ENCODE measurements at regions not wholly inside any gene's neighbourhood (a gene's known extent, or its start where the extent isn't known, plus 50 kb on each side); places are given as distances from the start of the nearest gene placed in this dataset.
A peak's percentile ranks its signal among the peaks of the same experiment; 100 is the strongest.

DNA sequence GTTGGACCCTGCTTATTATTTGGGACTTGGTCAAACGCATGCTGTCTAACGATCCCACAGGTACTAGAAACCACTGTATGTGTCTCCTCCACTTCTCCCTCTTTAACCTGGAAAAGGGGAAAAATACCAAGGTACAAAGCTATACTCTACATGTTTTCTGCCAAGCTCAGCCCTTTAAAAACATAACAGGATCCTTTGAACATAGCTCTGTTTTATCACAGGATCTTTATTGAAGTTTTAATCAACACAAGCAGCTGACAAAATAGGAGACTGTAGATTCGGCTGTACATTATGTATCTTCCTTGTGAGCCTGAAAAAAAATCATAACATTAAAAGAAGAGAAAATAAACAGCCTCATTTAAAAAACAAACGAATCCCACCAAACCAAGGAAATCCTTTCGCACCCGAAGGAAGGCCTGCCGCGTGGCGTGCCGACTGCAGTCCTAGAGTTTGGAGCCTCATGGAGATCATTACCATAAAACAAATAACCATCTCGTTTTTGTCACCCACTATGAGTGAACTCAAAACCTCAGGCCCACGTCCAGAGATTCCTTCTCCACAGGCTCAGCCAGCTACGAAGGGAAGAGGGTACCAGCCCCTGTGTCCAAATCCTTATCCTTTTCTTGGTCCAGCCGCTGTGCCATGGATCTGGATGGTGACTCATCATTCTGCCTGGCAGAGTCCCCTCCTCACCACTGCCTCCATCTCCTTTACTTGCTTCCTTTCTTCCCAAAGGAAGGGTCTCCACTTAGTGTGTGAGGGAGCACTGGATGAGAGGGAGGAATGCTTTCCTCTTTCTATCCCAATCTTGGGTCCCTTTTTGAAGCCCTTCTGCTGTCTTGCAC, 651.1 kb downstream of the CCDC171 start:
- Histone ChIP-seq H3K9me3 (no peaks in the 10 kb centered on the region), H3K4me3 (no peak overlapping the region), H3K36me3 (no peaks in the 10 kb centered on the region), H3K27ac (no peak overlapping the region), H3K4me1 (no peaks in the 10 kb centered on the region), H3K27me3 (no peaks in the 10 kb centered on the region)
- TF ChIP-seq, protein P1, sequence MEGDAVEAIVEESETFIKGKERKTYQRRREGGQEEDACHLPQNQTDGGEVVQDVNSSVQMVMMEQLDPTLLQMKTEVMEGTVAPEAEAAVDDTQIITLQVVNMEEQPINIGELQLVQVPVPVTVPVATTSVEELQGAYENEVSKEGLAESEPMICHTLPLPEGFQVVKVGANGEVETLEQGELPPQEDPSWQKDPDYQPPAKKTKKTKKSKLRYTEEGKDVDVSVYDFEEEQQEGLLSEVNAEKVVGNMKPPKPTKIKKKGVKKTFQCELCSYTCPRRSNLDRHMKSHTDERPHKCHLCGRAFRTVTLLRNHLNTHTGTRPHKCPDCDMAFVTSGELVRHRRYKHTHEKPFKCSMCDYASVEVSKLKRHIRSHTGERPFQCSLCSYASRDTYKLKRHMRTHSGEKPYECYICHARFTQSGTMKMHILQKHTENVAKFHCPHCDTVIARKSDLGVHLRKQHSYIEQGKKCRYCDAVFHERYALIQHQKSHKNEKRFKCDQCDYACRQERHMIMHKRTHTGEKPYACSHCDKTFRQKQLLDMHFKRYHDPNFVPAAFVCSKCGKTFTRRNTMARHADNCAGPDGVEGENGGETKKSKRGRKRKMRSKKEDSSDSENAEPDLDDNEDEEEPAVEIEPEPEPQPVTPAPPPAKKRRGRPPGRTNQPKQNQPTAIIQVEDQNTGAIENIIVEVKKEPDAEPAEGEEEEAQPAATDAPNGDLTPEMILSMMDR (IDR thresholded peaks at IDR 0.05): no peak
- TF ChIP-seq POLR2A (IDR thresholded peaks at IDR 0.05): no peak
- intact Hi-C loops (cut with DNase I): no loop called here
- 73% methylated on average over 14 of the region's 14 CpGs for whole genome bisulfite sequencing (ENCODE audit: insufficient coverage, low coverage, low lambda C conversion rate, missing lambda C conversion rate)
- ATAC-seq (no peak), DNase-seq (no peak)

DNA sequence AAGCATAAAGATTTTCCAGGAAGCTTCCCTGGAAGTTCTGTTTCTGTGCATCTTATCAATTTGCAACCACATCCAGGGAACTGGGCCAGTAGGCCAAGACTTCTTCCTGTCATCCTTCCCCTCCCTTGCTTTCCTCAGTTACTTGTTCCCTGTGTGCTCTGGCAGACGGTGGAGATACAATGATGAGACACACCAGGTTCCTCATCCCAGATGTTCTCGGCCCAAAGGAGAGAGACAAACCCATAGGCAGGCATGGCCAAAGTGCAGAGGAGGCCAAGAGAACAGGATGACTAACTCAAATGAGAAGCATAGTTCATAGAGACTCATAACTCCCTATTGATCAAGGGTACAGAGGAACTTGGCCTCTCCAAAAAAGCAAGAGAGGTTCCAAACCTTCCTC, 652.6 kb downstream of the CCDC171 start:
- WGBS (ENCODE audit: insufficient coverage, low coverage, low lambda C conversion rate, missing lambda C conversion rate): 88% methylated on average over 1 of the region's 2 CpGs
- intact Hi-C loops (cut with DNase I): no loop called here
- Histone ChIP-seq H3K27ac (no peak overlapping the region), H3K4me1 (no peaks in the 10 kb centered on the region), H3K27me3 (no peaks in the 10 kb centered on the region), H3K4me3 (no peak overlapping the region), H3K36me3 (no peaks in the 10 kb centered on the region), H3K9me3 (no peaks in the 10 kb centered on the region)
- no peak for ATAC-seq
- no peak for TF ChIP-seq POLR2A (IDR thresholded peaks at IDR 0.05)
- TF ChIP-seq, protein P1 (IDR thresholded peaks at IDR 0.05): no peak
- DNase-seq: no peak

DNA sequence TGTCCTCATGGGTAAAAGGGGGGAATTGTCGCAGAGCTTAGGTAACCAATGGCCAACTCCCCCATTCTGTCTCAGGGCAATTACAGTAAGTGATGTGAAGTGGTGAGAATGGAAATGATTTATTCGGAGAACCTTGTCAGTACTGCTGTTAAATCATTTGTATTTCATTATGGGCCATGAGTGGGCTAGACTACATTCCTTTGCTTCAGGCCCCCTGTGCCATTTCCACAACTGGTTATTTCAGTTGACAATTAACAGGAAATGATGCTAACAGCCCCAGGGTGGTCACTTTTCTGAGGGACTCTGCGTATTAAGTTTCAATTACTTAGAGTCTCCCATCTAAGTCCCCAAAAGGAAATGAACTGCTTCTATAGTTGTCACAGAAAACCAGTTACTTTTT, 653.7 kb downstream of the CCDC171 start:
- intact Hi-C loops (cut with DNase I): no loop called here

DNA sequence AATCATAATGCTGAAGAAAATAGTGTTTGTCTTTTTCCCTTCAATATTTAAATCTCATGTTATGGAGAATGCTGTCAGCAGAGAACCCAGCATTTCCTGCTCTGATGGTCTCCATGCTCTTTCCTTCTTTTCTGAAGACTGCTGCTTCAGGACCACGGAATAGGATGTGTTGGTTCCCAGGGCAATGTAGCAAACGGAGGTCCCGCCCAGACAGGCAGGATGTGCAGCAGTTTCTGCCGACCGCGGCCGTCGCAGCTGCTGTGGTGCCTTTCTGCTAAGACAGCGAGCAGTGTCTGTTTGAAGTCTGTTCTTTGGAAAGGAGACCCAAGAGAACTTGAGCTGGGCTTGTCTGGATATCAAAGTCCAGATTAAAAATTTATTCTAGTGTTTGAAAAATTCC, 654.3 kb downstream of the CCDC171 start:
- H3K36me3 ChIP-seq: no peaks in the 10 kb centered on the region
- intact Hi-C loops (cut with DNase I): no loop called here
- no peak overlapping the region for H3K4me3 ChIP-seq
- no peaks in the 10 kb centered on the region for H3K4me1 ChIP-seq
- no peak for TF ChIP-seq POLR2A (IDR thresholded peaks at IDR 0.05)
- TF ChIP-seq, protein P1 (IDR thresholded peaks at IDR 0.05): no peak
- H3K9me3 ChIP-seq: no peaks in the 10 kb centered on the region
- no peaks in the 10 kb centered on the region for H3K27me3 ChIP-seq
- WGBS (ENCODE audit: insufficient coverage, low coverage, low lambda C conversion rate, missing lambda C conversion rate): 12% methylated on average over 9 of the region's 9 CpGs
- H3K27ac ChIP-seq: no peak overlapping the region
- ATAC-seq (peak in 1 of 4 donors; percentile 22), DNase-seq (no peak)

More for the DNA sequence above, 653.7 kb downstream of the CCDC171 start:
- Histone ChIP-seq H3K27ac (no peak overlapping the region), H3K4me1 (no peaks in the 10 kb centered on the region), H3K9me3 (no peaks in the 10 kb centered on the region), H3K27me3 (no peaks in the 10 kb centered on the region), H3K4me3 (no peak overlapping the region), H3K36me3 (no peaks in the 10 kb centered on the region)
- WGBS (ENCODE audit: insufficient coverage, low coverage, low lambda C conversion rate, missing lambda C conversion rate): 86% methylated on average over 3 of the region's 3 CpGs
- ATAC-seq: no peak
- TF ChIP-seq POLR2A (IDR thresholded peaks at IDR 0.05): no peak
- TF ChIP-seq, protein P1 (IDR thresholded peaks at IDR 0.05): no peak
- DNase-seq: no peak

Data from right lobe of liver (tissue), 6 donors.